IPS-NIHi11 (cell line): ENCODE measurements at regions not wholly inside any gene's neighbourhood (a gene's known extent, or its start where the extent isn't known, plus 50 kb on each side); places are given as distances from the start of the nearest gene placed in this dataset.

Source experiments
- DNase-seq: peaks from one replicate; pipeline ENCODE4 v3.0.0; 2012; ENCODE audit warnings: mixed read lengths, low spot score

GRCh38 chr12:105956662-105957457 lies 181.9 kb downstream of the NUAK1 start:
- no peak for DNase-seq

- DNase-seq, result no peak
Measured at GRCh38 chr12:105960319-105961083, 178.3 kb downstream of the NUAK1 start.

GRCh38 chr12:105961821-105962671 lies 176.7 kb downstream of the NUAK1 start:
- DNase-seq, result no peak

- DNase-seq, result no peak
Measured at GRCh38 chr12:105967038-105967776, 171.5 kb downstream of the NUAK1 start.

GRCh38 chr12:105968025-105968424 lies 170.7 kb downstream of the NUAK1 start:
- DNase-seq, result no peak

GRCh38 chr12:105970885-105971284 lies 167.9 kb downstream of the NUAK1 start:
- no peak for DNase-seq

GRCh38 chr12:105974738-105975137 lies 164.0 kb downstream of the NUAK1 start:
- DNase-seq, result no peak

- DNase-seq, result no peak
Measured at GRCh38 chr12:105975351-105975750, 163.4 kb downstream of the NUAK1 start.

- DNase-seq, result no peak
Measured at GRCh38 chr12:105977236-105977635, 161.5 kb downstream of the NUAK1 start.

- no peak for DNase-seq
Measured at GRCh38 chr12:105977652-105978051, 161.1 kb downstream of the NUAK1 start.

GRCh38 chr12:105978276-105978675 lies 160.5 kb downstream of the NUAK1 start:
- DNase-seq, result no peak

GRCh38 chr12:105978686-105979085 lies 160.1 kb downstream of the NUAK1 start:
- no peak for DNase-seq

- DNase-seq, result no peak
Measured at GRCh38 chr12:105980085-105980484, 158.7 kb downstream of the NUAK1 start.

- no peak for DNase-seq
Measured at GRCh38 chr12:105980533-105980932, 158.2 kb downstream of the NUAK1 start.

GRCh38 chr12:105982022-105982421 lies 156.7 kb downstream of the NUAK1 start:
- no peak for DNase-seq

- DNase-seq, result no peak
Measured at GRCh38 chr12:105983622-105984320, 155.0 kb downstream of the NUAK1 start.

- DNase-seq, result no peak
Measured at GRCh38 chr12:105985383-105985782, 153.4 kb downstream of the NUAK1 start.

- DNase-seq, result no peak
Measured at GRCh38 chr12:105986779-105987684, 151.7 kb downstream of the NUAK1 start.

GRCh38 chr12:105987685-105988035 lies 151.1 kb downstream of the NUAK1 start:
- no peak for DNase-seq
